ENCODE measurements at regions not wholly inside any gene's neighbourhood (a gene's known extent, or its start where the extent isn't known, plus 50 kb on each side); places are given as distances from the start of the nearest gene placed in this dataset.

GRCh38 chr16:79359082-79359481 is 241.5 kb downstream of the MAF start:
- Histone ChIP-seq H3K4me1 (ENCODE audit: control insufficient read depth, insufficient read depth, low read length, poor library complexity, severe bottlenecking) (peaks cover 4% of the 10 kb centered on the region), H3K9me3 (ENCODE audit: control insufficient read depth, low read length) (no peaks in the 10 kb centered on the region), H3K27ac (ENCODE audit: insufficient read depth, low read length, poor library complexity, severe bottlenecking) (no peak overlapping the region), H3K36me3 (ENCODE audit: control insufficient read depth, insufficient read depth, low read length) (no peaks in the 10 kb centered on the region), H3K27me3 (replicated peaks; ENCODE audit: control insufficient read depth, insufficient read depth, low read length, poor library complexity, severe bottlenecking) (no peaks in the 10 kb centered on the region), H3K4me3 (ENCODE audit: insufficient read depth, low read depth, low read length, poor library complexity, severe bottlenecking) (no peak overlapping the region)
- DNase-seq: no peak

GRCh38 chr16:79358188-79358587 is 242.3 kb downstream of the MAF start:
- no peak overlapping the region for H3K27ac ChIP-seq (ENCODE audit: insufficient read depth, low read length, poor library complexity, severe bottlenecking)
- no peaks in the 10 kb centered on the region for H3K9me3 ChIP-seq (ENCODE audit: control insufficient read depth, low read length)
- no peak for DNase-seq
- H3K4me1 ChIP-seq (ENCODE audit: control insufficient read depth, insufficient read depth, low read length, poor library complexity, severe bottlenecking): peaks cover 4% of the 10 kb centered on the region
- H3K4me3 ChIP-seq (ENCODE audit: insufficient read depth, low read depth, low read length, poor library complexity, severe bottlenecking): no peak overlapping the region
- H3K36me3 ChIP-seq (ENCODE audit: control insufficient read depth, insufficient read depth, low read length): no peaks in the 10 kb centered on the region
- H3K27me3 ChIP-seq (replicated peaks; ENCODE audit: control insufficient read depth, insufficient read depth, low read length, poor library complexity, severe bottlenecking): no peaks in the 10 kb centered on the region

- Histone ChIP-seq H3K9me3 (ENCODE audit: control insufficient read depth, low read length) (no peaks in the 10 kb centered on the region), H3K27me3 (replicated peaks; ENCODE audit: control insufficient read depth, insufficient read depth, low read length, poor library complexity, severe bottlenecking) (no peaks in the 10 kb centered on the region), H3K4me3 (ENCODE audit: insufficient read depth, low read depth, low read length, poor library complexity, severe bottlenecking) (no peak overlapping the region), H3K4me1 (ENCODE audit: control insufficient read depth, insufficient read depth, low read length, poor library complexity, severe bottlenecking) (peaks cover 4% of the 10 kb centered on the region), H3K36me3 (ENCODE audit: control insufficient read depth, insufficient read depth, low read length) (no peaks in the 10 kb centered on the region), H3K27ac (ENCODE audit: insufficient read depth, low read length, poor library complexity, severe bottlenecking) (no peak overlapping the region)
- DNase-seq: no peak
Observed at GRCh38 chr16:79355600-79356358, 244.8 kb downstream of the MAF start.

- H3K4me3 ChIP-seq (ENCODE audit: insufficient read depth, low read depth, low read length, poor library complexity, severe bottlenecking): no peak overlapping the region
- H3K36me3 ChIP-seq (ENCODE audit: control insufficient read depth, insufficient read depth, low read length): no peaks in the 10 kb centered on the region
- no peak for DNase-seq
- H3K27ac ChIP-seq (ENCODE audit: insufficient read depth, low read length, poor library complexity, severe bottlenecking): no peak overlapping the region
- H3K4me1 ChIP-seq (ENCODE audit: control insufficient read depth, insufficient read depth, low read length, poor library complexity, severe bottlenecking): no peaks in the 10 kb centered on the region
- H3K9me3 ChIP-seq (ENCODE audit: control insufficient read depth, low read length): no peaks in the 10 kb centered on the region
- H3K27me3 ChIP-seq (replicated peaks; ENCODE audit: control insufficient read depth, insufficient read depth, low read length, poor library complexity, severe bottlenecking): no peaks in the 10 kb centered on the region
Observed at GRCh38 chr16:79351927-79352326, 248.6 kb downstream of the MAF start.

GRCh38 chr16:79349803-79350202 is 250.7 kb downstream of the MAF start:
- Histone ChIP-seq H3K4me3 (ENCODE audit: insufficient read depth, low read depth, low read length, poor library complexity, severe bottlenecking) (no peak overlapping the region), H3K27ac (ENCODE audit: insufficient read depth, low read length, poor library complexity, severe bottlenecking) (no peak overlapping the region), H3K9me3 (ENCODE audit: control insufficient read depth, low read length) (no peaks in the 10 kb centered on the region), H3K4me1 (ENCODE audit: control insufficient read depth, insufficient read depth, low read length, poor library complexity, severe bottlenecking) (no peaks in the 10 kb centered on the region), H3K27me3 (replicated peaks; ENCODE audit: control insufficient read depth, insufficient read depth, low read length, poor library complexity, severe bottlenecking) (no peaks in the 10 kb centered on the region), H3K36me3 (ENCODE audit: control insufficient read depth, insufficient read depth, low read length) (no peaks in the 10 kb centered on the region)
- DNase-seq: no peak

- Histone ChIP-seq H3K4me1 (ENCODE audit: control insufficient read depth, insufficient read depth, low read length, poor library complexity, severe bottlenecking) (no peaks in the 10 kb centered on the region), H3K36me3 (ENCODE audit: control insufficient read depth, insufficient read depth, low read length) (no peaks in the 10 kb centered on the region), H3K4me3 (ENCODE audit: insufficient read depth, low read depth, low read length, poor library complexity, severe bottlenecking) (no peak overlapping the region), H3K9me3 (ENCODE audit: control insufficient read depth, low read length) (no peaks in the 10 kb centered on the region), H3K27me3 (replicated peaks; ENCODE audit: control insufficient read depth, insufficient read depth, low read length, poor library complexity, severe bottlenecking) (no peaks in the 10 kb centered on the region), H3K27ac (ENCODE audit: insufficient read depth, low read length, poor library complexity, severe bottlenecking) (no peak overlapping the region)
- DNase-seq: no peak
Observed at GRCh38 chr16:79348521-79349306, 251.8 kb downstream of the MAF start.

GRCh38 chr16:79347277-79347676 is 253.3 kb downstream of the MAF start:
- H3K36me3 ChIP-seq (ENCODE audit: control insufficient read depth, insufficient read depth, low read length): no peaks in the 10 kb centered on the region
- no peaks in the 10 kb centered on the region for H3K9me3 ChIP-seq (ENCODE audit: control insufficient read depth, low read length)
- no peaks in the 10 kb centered on the region for H3K4me1 ChIP-seq (ENCODE audit: control insufficient read depth, insufficient read depth, low read length, poor library complexity, severe bottlenecking)
- DNase-seq: no peak
- H3K27ac ChIP-seq (ENCODE audit: insufficient read depth, low read length, poor library complexity, severe bottlenecking): no peak overlapping the region
- H3K4me3 ChIP-seq (ENCODE audit: insufficient read depth, low read depth, low read length, poor library complexity, severe bottlenecking): no peak overlapping the region
- H3K27me3 ChIP-seq (replicated peaks; ENCODE audit: control insufficient read depth, insufficient read depth, low read length, poor library complexity, severe bottlenecking): no peaks in the 10 kb centered on the region

GRCh38 chr16:79339863-79340262 is 260.7 kb downstream of the MAF start:
- no peak for DNase-seq
- Histone ChIP-seq H3K27me3 (replicated peaks; ENCODE audit: control insufficient read depth, insufficient read depth, low read length, poor library complexity, severe bottlenecking) (no peaks in the 10 kb centered on the region), H3K27ac (ENCODE audit: insufficient read depth, low read length, poor library complexity, severe bottlenecking) (no peak overlapping the region), H3K9me3 (ENCODE audit: control insufficient read depth, low read length) (no peaks in the 10 kb centered on the region), H3K4me3 (ENCODE audit: insufficient read depth, low read depth, low read length, poor library complexity, severe bottlenecking) (no peak overlapping the region), H3K4me1 (ENCODE audit: control insufficient read depth, insufficient read depth, low read length, poor library complexity, severe bottlenecking) (no peaks in the 10 kb centered on the region), H3K36me3 (ENCODE audit: control insufficient read depth, insufficient read depth, low read length) (no peaks in the 10 kb centered on the region)

- no peak overlapping the region for H3K27ac ChIP-seq (ENCODE audit: insufficient read depth, low read length, poor library complexity, severe bottlenecking)
- no peaks in the 10 kb centered on the region for H3K9me3 ChIP-seq (ENCODE audit: control insufficient read depth, low read length)
- no peaks in the 10 kb centered on the region for H3K27me3 ChIP-seq (replicated peaks; ENCODE audit: control insufficient read depth, insufficient read depth, low read length, poor library complexity, severe bottlenecking)
- no peaks in the 10 kb centered on the region for H3K4me1 ChIP-seq (ENCODE audit: control insufficient read depth, insufficient read depth, low read length, poor library complexity, severe bottlenecking)
- no peaks in the 10 kb centered on the region for H3K36me3 ChIP-seq (ENCODE audit: control insufficient read depth, insufficient read depth, low read length)
- DNase-seq: no peak
- no peak overlapping the region for H3K4me3 ChIP-seq (ENCODE audit: insufficient read depth, low read depth, low read length, poor library complexity, severe bottlenecking)
Observed at GRCh38 chr16:79337906-79338305, 262.6 kb downstream of the MAF start.
